MM.1S (cell line): ENCODE measurements at regions not wholly inside any gene's neighbourhood (a gene's known extent, or its start where the extent isn't known, plus 50 kb on each side); places are given as distances from the start of the nearest gene placed in this dataset.
"Not testable (repeated sequence)": the region's sequence is repeated elsewhere in the genome, so short reads cannot be mapped to it uniquely, and the experiment has no call there.

Experiments
- DNase-seq: peaks from one replicate; pipeline ENCODE4 v3.0.0-alpha.2; 2015
- H2AFZ ChIP-seq: fragments of 300-600 bp; sonication (generic); 2 replicates; pipeline ENCODE4 v1.6.0; 2016; ENCODE audit warnings: antibody characterized with exemption, low read length
- H3F3A ChIP-seq: fragments of 300-600 bp; sonication (generic); 2 replicates; pipeline ENCODE4 v1.6.1; 2016; ENCODE audit warnings: mild to moderate bottlenecking, antibody characterized with exemption, low read length, moderate library complexity, mixed read lengths; ENCODE audit not compliant: insufficient read depth
- H3K27ac ChIP-seq: fragments of 300-600 bp; sonication (generic); 2 replicates; pipeline ENCODE4 v1.5.1; 2016; ENCODE audit warnings: mild to moderate bottlenecking, low read length
- H3K27me3 ChIP-seq: fragments of 300-600 bp; sonication (generic); replicated peaks from 2 replicates; pipeline ENCODE4 v1.6.0; 2016; ENCODE audit warnings: low read length; ENCODE audit not compliant: insufficient read depth
- H3K36me3 ChIP-seq: fragments of 300-600 bp; sonication (generic); replicated peaks from 2 replicates; pipeline ENCODE4 v1.6.1; 2016; ENCODE audit warnings: mild to moderate bottlenecking, low read length, mixed read lengths; ENCODE audit not compliant: insufficient read depth
- H3K4me1 ChIP-seq: fragments of 300-600 bp; sonication (generic); 2 replicates; pipeline ENCODE4 v1.6.1; 2016; ENCODE audit warnings: low read length, mixed read lengths
- H3K4me2 ChIP-seq: fragments of 300-600 bp; sonication (generic); 2 replicates; pipeline ENCODE4 v1.6.0; 2016; ENCODE audit warnings: low read depth, low read length
- H3K4me3 ChIP-seq: fragments of 300-600 bp; sonication (generic); 2 replicates; pipeline ENCODE4 v1.5.1; 2016; ENCODE audit warnings: low read length, mixed read lengths
- H3K79me2 ChIP-seq: fragments of 300-600 bp; sonication (generic); 2 replicates; pipeline ENCODE4 v1.6.1; 2016; ENCODE audit warnings: mixed run types, low read length, mixed read lengths
- H3K9ac ChIP-seq: fragments of 300-600 bp; sonication (generic); 2 replicates; pipeline ENCODE4 v1.6.1; 2016; ENCODE audit warnings: low read length, mixed read lengths
- H3K9me2 ChIP-seq: fragments of 300-600 bp; sonication (generic); replicated peaks from 2 replicates; pipeline ENCODE4 v1.6.1; 2016; ENCODE audit warnings: mild to moderate bottlenecking, low read length, mixed read lengths; ENCODE audit not compliant: insufficient read depth
- H3K9me3 ChIP-seq: fragments of 300-600 bp; sonication (generic); replicated peaks from 2 replicates; pipeline ENCODE4 v1.6.1; 2016; ENCODE audit warnings: mild to moderate bottlenecking, low read length, mixed read lengths; ENCODE audit not compliant: insufficient read depth
- H4K20me1 ChIP-seq: fragments of 300-600 bp; sonication (generic); 2 replicates; pipeline ENCODE4 v1.6.1; 2016; ENCODE audit warnings: mild to moderate bottlenecking, low read length, moderate library complexity, mixed read lengths; ENCODE audit not compliant: insufficient read depth
- CTCF ChIP-seq: fragments of 300-600 bp; sonication (generic); IDR thresholded peaks from 2 replicates; pipeline ENCODE4 v1.5.1; 2016; ENCODE audit warnings: antibody characterized with exemption, low read length, mixed read lengths
- EZH2 ChIP-seq: fragments of 300-600 bp; sonication (generic); optimal IDR thresholded peaks from 2 replicates; pipeline ENCODE3; 2017; ENCODE audit warnings: low read depth, mild to moderate bottlenecking, antibody characterized with exemption, low read length, mixed read lengths
- EZH2phosphoT487 ChIP-seq: fragments of 300-600 bp; sonication (generic); IDR thresholded peaks from 2 replicates; pipeline ENCODE4 v1.6.1; 2018; ENCODE audit warnings: antibody characterized with exemption, low read length

- Histone ChIP-seq H3K9me3 (no peaks in the 10 kb centered on the region), H3K79me2 (no peaks in the 10 kb centered on the region), H3K27ac (no peak overlapping the region), H3K36me3 (no peaks in the 10 kb centered on the region), H4K20me1 (no peaks in the 10 kb centered on the region), H3K27me3 (no peaks in the 10 kb centered on the region), H3K9me2 (no peaks in the 10 kb centered on the region), H3K4me1 (peaks cover 5% of the 10 kb centered on the region; the same call in 1 of the 2 replicates), H3K4me2 (no peak overlapping the region), H3F3A (no peaks in the 10 kb centered on the region), H2AFZ (no peak overlapping the region), H3K4me3 (no peak overlapping the region), H3K9ac (no peak overlapping the region)
- no peak for DNase-seq
- no peak for TF ChIP-seq EZH2
- no peak for TF ChIP-seq CTCF
- TF ChIP-seq EZH2phosphoT487 = no peak
These were observed 55.2 kb upstream of the RCBTB2 start for GRCh38 chr13:48588120-48588519.

- H3K27ac ChIP-seq = no peak overlapping the region
- H3K36me3 ChIP-seq = no peaks in the 10 kb centered on the region
- H4K20me1 ChIP-seq = no peaks in the 10 kb centered on the region
- no peaks in the 10 kb centered on the region for H3F3A ChIP-seq
- no peak overlapping the region for H2AFZ ChIP-seq
- H3K9ac ChIP-seq = no peak overlapping the region
- H3K9me2 ChIP-seq = no peaks in the 10 kb centered on the region
- no peak overlapping the region for H3K4me3 ChIP-seq
- H3K4me1 ChIP-seq = peaks cover 5% of the 10 kb centered on the region; the same call in 1 of the 2 replicates
- no peak overlapping the region for H3K4me2 ChIP-seq
- no peaks in the 10 kb centered on the region for H3K27me3 ChIP-seq
- TF ChIP-seq EZH2 (no peak), EZH2phosphoT487 (no peak), CTCF (no peak)
- no peaks in the 10 kb centered on the region for H3K79me2 ChIP-seq
- no peak for DNase-seq
- no peaks in the 10 kb centered on the region for H3K9me3 ChIP-seq
These were observed 57.4 kb upstream of the RCBTB2 start for GRCh38 chr13:48590141-48590901.

- not testable (repeated sequence) for H3K79me2 ChIP-seq, H3K9me3 ChIP-seq, H3K9ac ChIP-seq, DNase-seq, H2AFZ ChIP-seq, H3K4me3 ChIP-seq, H3K4me2 ChIP-seq, H3F3A ChIP-seq, H3K9me2 ChIP-seq, H4K20me1 ChIP-seq, H3K36me3 ChIP-seq, H3K27ac ChIP-seq, H3K27me3 ChIP-seq, H3K4me1 ChIP-seq
These were observed 58.4 kb upstream of the RCBTB2 start for GRCh38 chr13:48591124-48591872.
